ENCODE measurements at regions not wholly inside any gene's neighbourhood (a gene's known extent, or its start where the extent isn't known, plus 50 kb on each side); places are given as distances from the start of the nearest gene placed in this dataset.

- DNase-seq (ENCODE audit: low read depth) = no peak
- H3K4me3 ChIP-seq (ENCODE audit: low read depth, low read length) = no peak overlapping the region
- TF ChIP-seq CTCF (IDR thresholded peaks at IDR 0.05; ENCODE audit: insufficient read depth, low read length) = no peak
Measured at GRCh38 chr5:164482351-164482750, 976.9 kb downstream of the MAT2B start.

- H3K4me3 ChIP-seq (ENCODE audit: low read depth, low read length) = no peak overlapping the region
- no peak for TF ChIP-seq CTCF (IDR thresholded peaks at IDR 0.05; ENCODE audit: insufficient read depth, low read length)
- DNase-seq (ENCODE audit: low read depth) = no peak
Measured at GRCh38 chr5:164484948-164485347, 979.5 kb downstream of the MAT2B start.

GRCh38 chr5:164487939-164488338, 982.5 kb downstream of the MAT2B start:
- no peak for TF ChIP-seq CTCF (IDR thresholded peaks at IDR 0.05; ENCODE audit: insufficient read depth, low read length)
- peak; percentile 85 for DNase-seq (ENCODE audit: low read depth)
- no peak overlapping the region for H3K4me3 ChIP-seq (ENCODE audit: low read depth, low read length)

GRCh38 chr5:164497311-164498064, 992.1 kb downstream of the MAT2B start:
- no peak for TF ChIP-seq CTCF (IDR thresholded peaks at IDR 0.05; ENCODE audit: insufficient read depth, low read length)
- DNase-seq (ENCODE audit: low read depth) = no peak
- H3K4me3 ChIP-seq (ENCODE audit: low read depth, low read length) = no peak overlapping the region

GRCh38 chr5:164498438-164498837, 993.0 kb downstream of the MAT2B start:
- no peak for DNase-seq (ENCODE audit: low read depth)
- no peak overlapping the region for H3K4me3 ChIP-seq (ENCODE audit: low read depth, low read length)
- TF ChIP-seq CTCF (IDR thresholded peaks at IDR 0.05; ENCODE audit: insufficient read depth, low read length) = no peak

- DNase-seq (ENCODE audit: low read depth) = no peak
- TF ChIP-seq CTCF (IDR thresholded peaks at IDR 0.05; ENCODE audit: insufficient read depth, low read length) = no peak
- H3K4me3 ChIP-seq (ENCODE audit: low read depth, low read length) = no peak overlapping the region
Measured at GRCh38 chr5:164500856-164501255, 995.4 kb downstream of the MAT2B start.

- no peak for TF ChIP-seq CTCF (IDR thresholded peaks at IDR 0.05; ENCODE audit: insufficient read depth, low read length)
- DNase-seq (ENCODE audit: low read depth) = no peak
- no peak overlapping the region for H3K4me3 ChIP-seq (ENCODE audit: low read depth, low read length)
Measured at GRCh38 chr5:164501344-164501743, 995.9 kb downstream of the MAT2B start.
